H9 (cell line): ENCODE measurements at regions not wholly inside any gene's neighbourhood (a gene's known extent, or its start where the extent isn't known, plus 50 kb on each side); places are given as distances from the start of the nearest gene placed in this dataset.

Experiments used
- DNase-seq: peaks from one replicate; pipeline ENCODE4 v3.0.0-alpha.2; 2017
- H2AFZ ChIP-seq: one replicate; pipeline ENCODE4 v1.6.1; 2013; ENCODE audit warnings: mild to moderate bottlenecking, low read length, control low read depth, moderate library complexity
- H2AK5ac ChIP-seq: 2 replicates; pipeline ENCODE4 v1.6.1; 2013; ENCODE audit warnings: low read length, control low read depth, mixed read lengths; ENCODE audit not compliant: insufficient read length
- H2BK120ac ChIP-seq: one replicate; pipeline ENCODE4 v1.6.1; 2013; ENCODE audit warnings: low read depth, mild to moderate bottlenecking, low read length, control low read depth, inconsistent platforms; ENCODE audit not compliant: poor library complexity, severe bottlenecking
- H2BK12ac ChIP-seq: 2 replicates; pipeline ENCODE4 v1.6.1; 2013; ENCODE audit warnings: low read length, control low read depth, mixed read lengths, low read depth; ENCODE audit not compliant: insufficient read length
- H2BK15ac ChIP-seq: 2 replicates; pipeline ENCODE4 v1.6.1; 2013; ENCODE audit warnings: low read depth, low read length, control low read depth
- H2BK20ac ChIP-seq: one replicate; pipeline ENCODE4 v1.6.1; 2013; ENCODE audit warnings: low read depth, mild to moderate bottlenecking, low read length, control low read depth, inconsistent platforms; ENCODE audit not compliant: poor library complexity, severe bottlenecking
- H2BK5ac ChIP-seq: 2 replicates; pipeline ENCODE4 v1.6.1; 2013; ENCODE audit warnings: low read length, control low read depth, mixed read lengths; ENCODE audit not compliant: insufficient read length
- H3K14ac ChIP-seq: 2 replicates; pipeline ENCODE4 v1.6.1; 2013; ENCODE audit warnings: low read length, control low read depth; ENCODE audit not compliant: insufficient read depth
- H3K18ac ChIP-seq: 2 replicates; pipeline ENCODE4 v1.6.1; 2013; ENCODE audit warnings: low read depth, mild to moderate bottlenecking, mixed read lengths, low read length, control low read depth; ENCODE audit not compliant: insufficient read length
- H3K23ac ChIP-seq: 2 replicates; pipeline ENCODE4 v1.6.1; 2013; ENCODE audit warnings: low read length, control low read depth, mixed read lengths, low read depth; ENCODE audit not compliant: insufficient read length
- H3K23me2 ChIP-seq: 2 replicates; pipeline ENCODE4 v1.6.1; 2013; ENCODE audit warnings: low read depth, mild to moderate bottlenecking, mixed read lengths, low read length, control low read depth; ENCODE audit not compliant: insufficient read length, poor library complexity, severe bottlenecking
- H3K27ac ChIP-seq: 2 replicates; pipeline ENCODE4 v1.5.1; 2013; ENCODE audit warnings: low read length, control low read depth, mixed read lengths, low read depth; ENCODE audit not compliant: insufficient read length
- H3K27me3 ChIP-seq: 2 replicates; pipeline ENCODE4 v1.6.1; 2013; ENCODE audit warnings: low read length, control low read depth, inconsistent platforms; ENCODE audit not compliant: insufficient read depth
- H3K4ac ChIP-seq: 2 replicates; pipeline ENCODE4 v1.6.1; 2013; ENCODE audit warnings: low read depth, mild to moderate bottlenecking, control low read depth, inconsistent platforms, low read length, moderate library complexity
- H3K4me1 ChIP-seq: 2 replicates; pipeline ENCODE4 v1.6.1; 2013; ENCODE audit warnings: low read length, control low read depth, inconsistent platforms; ENCODE audit not compliant: insufficient read depth
- H3K4me2 ChIP-seq: 2 replicates; pipeline ENCODE4 v1.6.1; 2013; ENCODE audit warnings: low read length, control low read depth, mixed read lengths; ENCODE audit not compliant: insufficient read length, insufficient read depth
- H3K56ac ChIP-seq: 2 replicates; pipeline ENCODE4 v1.6.1; 2013; ENCODE audit warnings: low read depth, mild to moderate bottlenecking, mixed read lengths, low read length, control low read depth; ENCODE audit not compliant: insufficient read length
- H3K79me1 ChIP-seq: 2 replicates; pipeline ENCODE4 v1.6.1; 2013; ENCODE audit warnings: low read depth, mild to moderate bottlenecking, moderate library complexity, low read length, control low read depth, inconsistent platforms; ENCODE audit not compliant: insufficient read depth, poor library complexity, severe bottlenecking
- H3K79me2 ChIP-seq: 2 replicates; pipeline ENCODE4 v1.6.1; 2013; ENCODE audit warnings: low read length, control low read depth, inconsistent platforms; ENCODE audit not compliant: insufficient read depth
- H3K9ac ChIP-seq: 2 replicates; pipeline ENCODE4 v1.6.1; 2013; ENCODE audit warnings: low read length, control low read depth, mixed read lengths; ENCODE audit not compliant: insufficient read length; ENCODE audit errors: extremely low read depth
- H3K9me3 ChIP-seq: one replicate; pipeline ENCODE4 v1.6.1; 2013; ENCODE audit warnings: low read depth, low read length, inconsistent platforms; ENCODE audit not compliant: control insufficient read depth
- H3T11ph ChIP-seq: one replicate; pipeline ENCODE4 v1.6.1; 2013; ENCODE audit warnings: mild to moderate bottlenecking, low read length, control low read depth, inconsistent platforms
- H4K20me1 ChIP-seq: one replicate; pipeline ENCODE4 v1.6.1; 2013; ENCODE audit not compliant: control insufficient read depth, insufficient read length, insufficient read depth
- H4K5ac ChIP-seq: 2 replicates; pipeline ENCODE4 v1.6.1; 2013; ENCODE audit warnings: low read depth, mild to moderate bottlenecking, mixed read lengths, low read length, control low read depth; ENCODE audit not compliant: insufficient read length
- H4K8ac ChIP-seq: replicated peaks from 2 replicates; pipeline ENCODE4 v1.6.1; 2013; ENCODE audit warnings: low read length, control low read depth, mixed read lengths, low read depth; ENCODE audit not compliant: insufficient read length
- H4K91ac ChIP-seq: 2 replicates; pipeline ENCODE4 v1.6.1; 2013; ENCODE audit warnings: low read depth, mild to moderate bottlenecking, moderate library complexity, mixed read lengths, low read length, control low read depth; ENCODE audit not compliant: insufficient read length
- H3K27ac Mint-ChIP-seq, 3 experiments: 2 replicates in 2 of 3; 3 replicates in 1 of 3; pipeline ENCODE4 v1.8.0; 2020 to 2021; ENCODE audit warnings: mixed read lengths in 3 of 3, mild to moderate bottlenecking in 1 of 3, moderate library complexity in 1 of 3
- H3K27me3 Mint-ChIP-seq: 2 replicates; pipeline ENCODE4 v1.8.0; 2021; ENCODE audit warnings: low read depth, mild to moderate bottlenecking, moderate library complexity, mixed read lengths
- H3K36me3 Mint-ChIP-seq, 3 experiments: 2 replicates in 2 of 3; 3 replicates in 1 of 3; pipeline ENCODE4 v1.8.0; 2020 to 2021; ENCODE audit warnings: low read depth in 3 of 3, mixed read lengths in 3 of 3; ENCODE audit not compliant: insufficient read depth in 1 of 3
- H3K4me1 Mint-ChIP-seq, 2 experiments: 2 replicates each; pipeline ENCODE4 v1.8.0; 2020; ENCODE audit warnings: mixed read lengths in 2 of 2
- H3K4me3 Mint-ChIP-seq, 2 experiments: 2 replicates in 1 of 2; 3 replicates in 1 of 2; pipeline ENCODE4 v1.8.0; 2020 to 2021; ENCODE audit warnings: mild to moderate bottlenecking in 2 of 2, mixed read lengths in 2 of 2, moderate library complexity in 1 of 2
- H3K9me3 Mint-ChIP-seq, 2 experiments: 2 replicates in 1 of 2; 3 replicates in 1 of 2; pipeline ENCODE4 v1.8.0; 2020; ENCODE audit warnings: mild to moderate bottlenecking in 2 of 2, mixed read lengths in 2 of 2, moderate library complexity in 1 of 2
- CTCF ChIP-seq: fragments of 200-600 bp; sonication (generic); conservative IDR thresholded peaks from 3 replicates; pipeline ENCODE4 v1.8.0; 2021; ENCODE audit warnings: antibody characterized with exemption, mild to moderate bottlenecking
- WGBS: extraction: QIAGEN DNeasy Blood & Tissue Kit; methylation state at CpG from one replicate; pipeline ENCODE4 v1.1.7; 2013; ENCODE audit warnings: missing lambda C conversion rate, low lambda C conversion rate, mixed read lengths; ENCODE audit not compliant: insufficient read length; ENCODE audit errors: extremely low coverage; 5-methylcytosine and 5-hydroxymethylcytosine counted together

GRCh38 chr18:68489013-68489792 lies 225.7 kb downstream of the TMX3 start:
- H3K23me2 ChIP-seq: no peaks in the 10 kb centered on the region
- Mint-ChIP-seq H3K4me1 (peaks cover 29 to 34% of the 10 kb centered on the region in 2 experiments), H3K9me3 (peaks cover 0 to 3% of the 10 kb centered on the region in 2 experiments; a peak in 2 of 5 replicates), H3K27me3 (no peaks in the 10 kb centered on the region), H3K36me3 (peaks cover 0 to 20% (median 3%) of the 10 kb centered on the region in 3 experiments; a peak in 2 of 7 replicates), H3K4me3 (peak overlapping the region in 1 of 2 experiments; percentile 49; a peak in 3 of 5 replicates), H3K27ac (peak overlapping the region; percentile 92 to 99 (median 95))
- H3K4ac ChIP-seq: no peak overlapping the region; the same call in 1 of the 2 replicates
- peak overlapping the region; percentile 96 for H2BK120ac ChIP-seq
- H2AFZ ChIP-seq: peak overlapping the region; percentile 71
- no peak overlapping the region for H2BK15ac ChIP-seq
- H3K14ac ChIP-seq: peak overlapping the region; percentile 56; the same call in 1 of the 2 replicates
- H3K9ac ChIP-seq: peak overlapping the region; percentile 16
- H3K27ac ChIP-seq: peak overlapping the region; percentile 99
- H3T11ph ChIP-seq: peak overlapping the region; percentile 87
- no CpG with 5 or more reads among the region's 6 CpGs for WGBS
- H3K56ac ChIP-seq: no peak overlapping the region
- no peaks in the 10 kb centered on the region for H3K79me1 ChIP-seq
- H3K18ac ChIP-seq: peak overlapping the region; percentile 20
- no peak overlapping the region for H2BK20ac ChIP-seq
- H2BK12ac ChIP-seq: peak overlapping the region; percentile 2
- H3K4me1 ChIP-seq: no peaks in the 10 kb centered on the region; the same call in 1 of the 2 replicates
- H3K27me3 ChIP-seq: no peaks in the 10 kb centered on the region
- H4K5ac ChIP-seq: peak overlapping the region; percentile 63
- H3K9me3 ChIP-seq: no peaks in the 10 kb centered on the region
- peak; percentile 52 for DNase-seq
- H2BK5ac ChIP-seq: peak overlapping the region; percentile 70
- no peak overlapping the region for H4K91ac ChIP-seq
- H4K8ac ChIP-seq: no peak overlapping the region
- H3K4me2 ChIP-seq: peak overlapping the region; percentile 43
- no peak overlapping the region for H3K23ac ChIP-seq
- H3K79me2 ChIP-seq: no peaks in the 10 kb centered on the region
- H2AK5ac ChIP-seq: no peak overlapping the region
- TF ChIP-seq CTCF: no peak
- no peaks in the 10 kb centered on the region for H4K20me1 ChIP-seq
